ENCODE measurements at regions not wholly inside any gene's neighbourhood (a gene's known extent, or its start where the extent isn't known, plus 50 kb on each side); places are given as distances from the start of the nearest gene placed in this dataset.

- TF ChIP-seq POLR2A (IDR thresholded peaks at IDR 0.05; ENCODE audit: low read depth, low read length) (no peak), POLR2AphosphoS5 (IDR thresholded peaks at IDR 0.05; ENCODE audit: low read depth, low read length) (no peak)
Measured at GRCh38 chr1:55468142-55468795, 253.1 kb upstream of the USP24 start.
